ES-I3 (cell line): ENCODE measurements at regions not wholly inside any gene's neighbourhood (a gene's known extent, or its start where the extent isn't known, plus 50 kb on each side); places are given as distances from the start of the nearest gene placed in this dataset.
"Not testable (repeated sequence)": the region's sequence is repeated elsewhere in the genome, so short reads cannot be mapped to it uniquely, and the experiment has no call there.

Experiments used
- H3K36me3 ChIP-seq: 2 replicates; pipeline ENCODE4 v1.6.1; 2013; ENCODE audit warnings: mild to moderate bottlenecking, low read length, control low read depth, moderate library complexity; ENCODE audit not compliant: insufficient read depth
- H3K4me1 ChIP-seq: 2 replicates; pipeline ENCODE4 v1.6.1; 2013; ENCODE audit warnings: mild to moderate bottlenecking, control low read depth, low read length; ENCODE audit not compliant: insufficient read depth
- H3K9ac ChIP-seq: 2 replicates; pipeline ENCODE4 v1.6.1; 2013; ENCODE audit warnings: low read depth, mild to moderate bottlenecking, low read length, moderate library complexity
- H3K9me3 ChIP-seq: 2 replicates; pipeline ENCODE4 v1.6.1; 2013; ENCODE audit warnings: mild to moderate bottlenecking, low read length, moderate library complexity; ENCODE audit not compliant: control insufficient read depth, insufficient read depth

- H3K9ac ChIP-seq, H3K36me3 ChIP-seq, H3K4me1 ChIP-seq, H3K9me3 ChIP-seq: not testable (repeated sequence)
These were observed 85.3 kb upstream of the PLGLB2 start for GRCh38 chr2:87662316-87663290.

GRCh38 chr2:87663347-87663746 lies 84.5 kb upstream of the PLGLB2 start:
- not testable (repeated sequence) for H3K9me3 ChIP-seq, H3K9ac ChIP-seq, H3K36me3 ChIP-seq, H3K4me1 ChIP-seq

- H3K36me3 ChIP-seq, H3K9me3 ChIP-seq: not testable (repeated sequence)
These were observed 80.9 kb upstream of the PLGLB2 start for GRCh38 chr2:87667027-87667426.

GRCh38 chr2:87668361-87668760 lies 79.5 kb upstream of the PLGLB2 start:
- H3K9ac ChIP-seq, H3K4me1 ChIP-seq, H3K9me3 ChIP-seq, H3K36me3 ChIP-seq: not testable (repeated sequence)

More at GRCh38 chr2:87667027-87667426, 80.9 kb upstream of the PLGLB2 start:
- H3K9ac ChIP-seq, H3K4me1 ChIP-seq: not testable (repeated sequence)

GRCh38 chr2:87669633-87670231 lies 78.2 kb upstream of the PLGLB2 start:
- H3K9ac ChIP-seq, H3K9me3 ChIP-seq, H3K4me1 ChIP-seq, H3K36me3 ChIP-seq: not testable (repeated sequence)

GRCh38 chr2:87672404-87672803 lies 75.5 kb upstream of the PLGLB2 start:
- H3K36me3 ChIP-seq, H3K9me3 ChIP-seq, H3K9ac ChIP-seq, H3K4me1 ChIP-seq: not testable (repeated sequence)

GRCh38 chr2:87674729-87675128 lies 73.2 kb upstream of the PLGLB2 start:
- H3K9me3 ChIP-seq, H3K36me3 ChIP-seq, H3K9ac ChIP-seq, H3K4me1 ChIP-seq: not testable (repeated sequence)

- H3K9ac ChIP-seq, H3K9me3 ChIP-seq, H3K36me3 ChIP-seq, H3K4me1 ChIP-seq: not testable (repeated sequence)
These were observed 72.4 kb upstream of the PLGLB2 start for GRCh38 chr2:87675487-87675886.

- not testable (repeated sequence) for H3K36me3 ChIP-seq, H3K9me3 ChIP-seq, H3K9ac ChIP-seq, H3K4me1 ChIP-seq
These were observed 70.4 kb upstream of the PLGLB2 start for GRCh38 chr2:87677421-87677923.

- H3K9me3 ChIP-seq, H3K36me3 ChIP-seq, H3K9ac ChIP-seq, H3K4me1 ChIP-seq: not testable (repeated sequence)
These were observed 69.1 kb upstream of the PLGLB2 start for GRCh38 chr2:87678742-87679173.

GRCh38 chr2:87679950-87680349 lies 67.9 kb upstream of the PLGLB2 start:
- not testable (repeated sequence) for H3K9me3 ChIP-seq, H3K9ac ChIP-seq, H3K4me1 ChIP-seq, H3K36me3 ChIP-seq

GRCh38 chr2:87680691-87681090 lies 67.2 kb upstream of the PLGLB2 start:
- not testable (repeated sequence) for H3K4me1 ChIP-seq, H3K9me3 ChIP-seq, H3K36me3 ChIP-seq, H3K9ac ChIP-seq

GRCh38 chr2:87683451-87683850 lies 64.4 kb upstream of the PLGLB2 start:
- H3K9me3 ChIP-seq, H3K4me1 ChIP-seq, H3K36me3 ChIP-seq, H3K9ac ChIP-seq: not testable (repeated sequence)

GRCh38 chr2:87683961-87684360 lies 63.9 kb upstream of the PLGLB2 start:
- H3K9ac ChIP-seq, H3K4me1 ChIP-seq, H3K36me3 ChIP-seq, H3K9me3 ChIP-seq: not testable (repeated sequence)

GRCh38 chr2:87685558-87685957 lies 62.3 kb upstream of the PLGLB2 start:
- not testable (repeated sequence) for H3K36me3 ChIP-seq, H3K4me1 ChIP-seq, H3K9ac ChIP-seq, H3K9me3 ChIP-seq
